A673 (cell line): ENCODE measurements at regions not wholly inside any gene's neighbourhood (a gene's known extent, or its start where the extent isn't known, plus 50 kb on each side); places are given as distances from the start of the nearest gene placed in this dataset.

ENCODE experiments used
- CTCF ChIP-seq: fragments of 300-800, 200-600 bp; sonication (generic); conservative IDR thresholded peaks from 2 replicates; pipeline ENCODE4 v1.5.1; 2017; ENCODE audit warnings: low read depth, mild to moderate bottlenecking, antibody characterized with exemption, low read length, moderate library complexity, mixed read lengths
- EZH2 ChIP-seq: fragments of 200-600 bp; sonication (generic); IDR thresholded peaks from 2 replicates; pipeline ENCODE4 v1.6.1; 2017; ENCODE audit warnings: borderline replicate concordance, low read depth, mild to moderate bottlenecking, mixed read lengths, antibody characterized with exemption, low read length; ENCODE audit not compliant: poor library complexity, severe bottlenecking

GRCh38 chr2:157155992-157156391 is 101.5 kb upstream of the GALNT5 start:
- TF ChIP-seq CTCF, result no peak
- no peak for TF ChIP-seq EZH2
